ENCODE measurements at regions not wholly inside any gene's neighbourhood (a gene's known extent, or its start where the extent isn't known, plus 50 kb on each side); places are given as distances from the start of the nearest gene placed in this dataset.

DNA sequence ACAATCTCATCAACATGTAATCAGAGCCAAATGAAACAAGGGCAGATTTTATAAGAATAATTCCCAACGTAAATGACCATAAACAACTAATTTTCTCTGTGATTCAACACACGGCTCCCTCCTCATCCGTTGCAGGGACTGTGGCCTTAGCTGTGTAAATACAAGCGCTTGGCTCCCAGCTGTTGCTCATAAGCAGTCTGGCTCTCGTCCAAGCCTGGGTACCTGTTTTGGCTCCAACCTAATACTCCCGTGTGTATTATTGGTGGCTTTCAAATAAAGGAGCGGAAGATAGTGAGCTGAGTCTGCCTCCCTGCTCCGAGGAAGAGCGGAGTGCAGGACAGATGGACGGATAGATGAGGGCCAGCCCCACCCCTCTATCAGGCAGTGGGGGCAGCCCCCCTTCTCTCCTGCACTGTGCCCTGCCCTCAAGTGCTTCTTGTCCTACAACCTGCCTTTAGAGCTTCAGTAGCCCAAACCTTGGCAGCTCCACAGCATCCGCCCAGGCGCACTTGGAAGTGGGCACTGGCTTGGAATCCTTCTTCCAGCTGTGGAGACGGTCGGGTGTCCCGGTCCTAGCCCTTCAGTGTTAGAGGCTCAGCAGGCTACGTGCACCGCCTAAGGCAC lies 670.9 kb downstream of the BRD1 start:
- no peak overlapping the region for H3K27ac ChIP-seq (ENCODE audit: low read depth, low read length)
- no peaks in the 10 kb centered on the region for H4K20me1 ChIP-seq (ENCODE audit: control insufficient read depth, insufficient read depth, low read depth, low read length)
- H3K27me3 ChIP-seq (ENCODE audit: control insufficient read depth, low read length) = no peaks in the 10 kb centered on the region
- H3K9me3 ChIP-seq (ENCODE audit: control insufficient read depth, insufficient read depth, low read length) = no peaks in the 10 kb centered on the region
- no peak overlapping the region for H3K4me2 ChIP-seq (ENCODE audit: low read length)
- H3K9me2 ChIP-seq (replicated peaks; ENCODE audit: control insufficient read depth, low read length) = no peaks in the 10 kb centered on the region
- H3K36me3 ChIP-seq (ENCODE audit: control insufficient read depth, low read length) = no peaks in the 10 kb centered on the region
- no peaks in the 10 kb centered on the region for H3K4me1 ChIP-seq (ENCODE audit: control insufficient read depth, low read length)
- H3F3A ChIP-seq (ENCODE audit: control insufficient read depth, insufficient read depth) = no peaks in the 10 kb centered on the region
- H3K79me2 ChIP-seq (ENCODE audit: control insufficient read depth, low read length) = no peaks in the 10 kb centered on the region
- H3K4me3 ChIP-seq (ENCODE audit: low read length) = no peak overlapping the region
- TF ChIP-seq, protein P1, sequence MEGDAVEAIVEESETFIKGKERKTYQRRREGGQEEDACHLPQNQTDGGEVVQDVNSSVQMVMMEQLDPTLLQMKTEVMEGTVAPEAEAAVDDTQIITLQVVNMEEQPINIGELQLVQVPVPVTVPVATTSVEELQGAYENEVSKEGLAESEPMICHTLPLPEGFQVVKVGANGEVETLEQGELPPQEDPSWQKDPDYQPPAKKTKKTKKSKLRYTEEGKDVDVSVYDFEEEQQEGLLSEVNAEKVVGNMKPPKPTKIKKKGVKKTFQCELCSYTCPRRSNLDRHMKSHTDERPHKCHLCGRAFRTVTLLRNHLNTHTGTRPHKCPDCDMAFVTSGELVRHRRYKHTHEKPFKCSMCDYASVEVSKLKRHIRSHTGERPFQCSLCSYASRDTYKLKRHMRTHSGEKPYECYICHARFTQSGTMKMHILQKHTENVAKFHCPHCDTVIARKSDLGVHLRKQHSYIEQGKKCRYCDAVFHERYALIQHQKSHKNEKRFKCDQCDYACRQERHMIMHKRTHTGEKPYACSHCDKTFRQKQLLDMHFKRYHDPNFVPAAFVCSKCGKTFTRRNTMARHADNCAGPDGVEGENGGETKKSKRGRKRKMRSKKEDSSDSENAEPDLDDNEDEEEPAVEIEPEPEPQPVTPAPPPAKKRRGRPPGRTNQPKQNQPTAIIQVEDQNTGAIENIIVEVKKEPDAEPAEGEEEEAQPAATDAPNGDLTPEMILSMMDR (IDR thresholded peaks at IDR 0.05; ENCODE audit: low read depth, low read length, poor library complexity, severe bottlenecking) = no peak
- TF ChIP-seq EZH2phosphoT487 (IDR thresholded peaks at IDR 0.05; ENCODE audit: borderline replicate concordance, low read length) = no peak

DNA sequence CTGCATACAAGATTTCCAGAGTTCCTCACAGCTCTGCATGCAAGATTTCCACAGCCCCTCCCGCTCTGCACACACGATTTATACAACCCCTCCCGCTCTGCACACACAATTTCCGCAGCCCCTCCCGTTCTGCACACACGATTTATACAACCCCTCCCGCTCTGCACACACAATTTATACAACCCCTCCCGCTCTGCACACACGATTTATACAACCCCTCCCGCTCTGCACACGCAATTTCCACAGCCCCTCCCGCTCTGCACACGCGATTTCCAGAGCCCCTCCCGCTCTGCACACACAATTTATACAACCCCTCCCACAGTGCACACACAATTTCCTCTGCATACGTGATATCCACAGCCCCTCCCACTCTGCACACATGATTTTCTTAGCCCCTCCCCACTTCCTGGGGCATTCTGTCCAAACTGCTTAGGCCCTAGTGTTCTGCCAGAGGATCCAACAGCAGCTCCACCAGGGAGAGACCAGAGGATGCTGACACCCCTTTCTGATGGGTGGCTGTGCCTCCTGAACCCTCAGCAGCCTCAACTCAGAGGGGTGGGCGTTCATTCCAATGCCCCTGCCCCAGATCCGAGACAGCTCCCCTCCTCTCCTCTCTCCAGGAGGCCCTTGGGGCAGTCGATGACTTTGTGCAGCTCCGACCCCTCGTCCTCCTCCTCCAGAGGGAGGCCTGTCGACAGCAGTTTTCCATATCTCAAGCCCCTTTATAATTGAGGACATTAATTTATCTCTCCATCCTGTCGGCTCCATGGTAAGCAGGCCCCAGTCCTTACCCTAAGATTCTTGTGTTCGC lies 671.7 kb downstream of the BRD1 start:
- Histone ChIP-seq H3K79me2 (ENCODE audit: control insufficient read depth, low read length) (no peaks in the 10 kb centered on the region), H3K36me3 (ENCODE audit: control insufficient read depth, low read length) (no peaks in the 10 kb centered on the region), H3K9me2 (replicated peaks; ENCODE audit: control insufficient read depth, low read length) (no peaks in the 10 kb centered on the region), H3K9me3 (ENCODE audit: control insufficient read depth, insufficient read depth, low read length) (no peaks in the 10 kb centered on the region), H4K20me1 (ENCODE audit: control insufficient read depth, insufficient read depth, low read depth, low read length) (no peaks in the 10 kb centered on the region), H3K4me3 (ENCODE audit: low read length) (no peak overlapping the region), H3K27me3 (ENCODE audit: control insufficient read depth, low read length) (no peaks in the 10 kb centered on the region), H3K27ac (ENCODE audit: low read depth, low read length) (no peak overlapping the region), H3F3A (ENCODE audit: control insufficient read depth, insufficient read depth) (no peaks in the 10 kb centered on the region), H3K4me2 (ENCODE audit: low read length) (no peak overlapping the region), H3K4me1 (ENCODE audit: control insufficient read depth, low read length) (no peaks in the 10 kb centered on the region)
- TF ChIP-seq EZH2phosphoT487 (IDR thresholded peaks at IDR 0.05; ENCODE audit: borderline replicate concordance, low read length) = no peak
- TF ChIP-seq, protein P1 (IDR thresholded peaks at IDR 0.05; ENCODE audit: low read depth, low read length, poor library complexity, severe bottlenecking) = no peak

DNA sequence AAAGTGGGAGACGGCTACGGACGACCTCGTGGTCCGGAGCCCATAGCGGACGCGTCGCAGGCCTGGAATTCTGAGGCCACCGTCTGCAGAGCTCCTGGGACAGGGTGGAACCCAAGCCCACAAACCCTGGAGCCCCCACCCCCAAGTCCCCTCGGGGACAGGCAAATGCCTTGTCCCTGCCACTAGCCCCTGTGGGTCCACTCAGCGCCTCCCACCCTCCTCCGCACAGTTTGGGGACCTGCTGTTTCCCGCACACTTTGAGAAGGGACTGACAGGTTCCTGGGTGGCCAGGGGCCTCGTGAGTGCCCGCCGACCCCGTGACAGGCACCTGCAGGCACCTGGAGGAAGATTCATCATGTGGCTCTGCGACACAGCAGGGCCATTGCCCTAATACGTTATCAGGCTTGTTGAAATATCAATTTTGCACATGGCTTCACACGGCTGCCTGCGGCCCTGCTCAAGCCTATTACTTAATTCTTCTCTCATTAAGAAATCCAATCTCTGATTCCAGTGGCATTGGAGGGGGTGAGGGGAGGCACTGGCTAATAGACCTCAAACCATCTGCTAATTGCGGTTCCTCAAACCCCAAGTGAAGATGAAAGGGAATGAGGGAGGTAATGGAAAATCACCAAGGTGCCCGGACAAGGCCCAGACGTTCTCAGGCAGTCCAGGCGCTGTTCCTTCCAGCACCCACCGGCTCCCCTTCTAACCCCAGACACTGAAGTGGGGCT lies 672.5 kb downstream of the BRD1 start:
- H4K20me1 ChIP-seq (ENCODE audit: control insufficient read depth, insufficient read depth, low read depth, low read length) = no peaks in the 10 kb centered on the region
- no peak overlapping the region for H3K4me3 ChIP-seq (ENCODE audit: low read length)
- no peaks in the 10 kb centered on the region for H3F3A ChIP-seq (ENCODE audit: control insufficient read depth, insufficient read depth)
- no peaks in the 10 kb centered on the region for H3K79me2 ChIP-seq (ENCODE audit: control insufficient read depth, low read length)
- no peaks in the 10 kb centered on the region for H3K9me2 ChIP-seq (replicated peaks; ENCODE audit: control insufficient read depth, low read length)
- no peaks in the 10 kb centered on the region for H3K9me3 ChIP-seq (ENCODE audit: control insufficient read depth, insufficient read depth, low read length)
- no peak overlapping the region for H3K27ac ChIP-seq (ENCODE audit: low read depth, low read length)
- no peaks in the 10 kb centered on the region for H3K4me1 ChIP-seq (ENCODE audit: control insufficient read depth, low read length)
- no peaks in the 10 kb centered on the region for H3K27me3 ChIP-seq (ENCODE audit: control insufficient read depth, low read length)
- no peak for TF ChIP-seq EZH2phosphoT487 (IDR thresholded peaks at IDR 0.05; ENCODE audit: borderline replicate concordance, low read length)
- TF ChIP-seq, protein P1 (IDR thresholded peaks at IDR 0.05; ENCODE audit: low read depth, low read length, poor library complexity, severe bottlenecking) = no peak
- H3K36me3 ChIP-seq (ENCODE audit: control insufficient read depth, low read length) = no peaks in the 10 kb centered on the region
- no peak overlapping the region for H3K4me2 ChIP-seq (ENCODE audit: low read length)
